ENCODE measurements at regions not wholly inside any gene's neighbourhood (a gene's known extent, or its start where the extent isn't known, plus 50 kb on each side); places are given as distances from the start of the nearest gene placed in this dataset.
"Not testable (repeated sequence)": the region's sequence is repeated elsewhere in the genome, so short reads cannot be mapped to it uniquely, and the experiment has no call there.

DNA sequence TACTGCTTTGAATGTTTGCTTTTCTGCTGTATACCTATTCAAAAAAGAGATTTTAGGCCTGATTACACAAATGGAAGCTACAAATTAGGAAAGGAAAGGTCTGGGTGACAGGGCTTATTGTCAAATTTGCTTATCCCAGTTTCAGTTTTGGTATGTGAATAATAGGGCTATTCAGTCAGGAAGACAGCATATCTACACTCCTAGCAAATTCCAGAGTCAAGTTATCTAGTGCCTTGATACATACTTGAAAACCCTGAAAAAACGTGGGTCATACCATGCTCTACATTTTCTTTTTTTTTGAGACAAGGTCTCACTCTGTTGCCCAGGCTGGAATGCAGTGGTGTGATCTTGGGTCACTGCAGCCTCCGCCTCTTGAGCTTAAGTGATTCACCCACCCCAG lies 59.2 kb upstream of the CCDC180 start:
- H3K27ac ChIP-seq; H3K36me3 ChIP-seq; intact Hi-C loops (cut with DNase I; ENCODE audit: low total_unique reads); H3K27me3 ChIP-seq; H3K4me3 ChIP-seq; DNase-seq; in situ Hi-C loops (cut with MboI; ENCODE audit: low pct_ligation_motif_present in 1 of 4, low pct_unique_long_range_greater_than_20kb in 1 of 4, low sequenced_read_pairs in 3 of 4); H3K9me3 ChIP-seq; H3K4me1 ChIP-seq: not testable (repeated sequence)
- 69 to 86% methylated on average over 2 of the region's 2 CpGs for WGBS, 2 donors (ENCODE audit: low coverage in 1 of 2)

DNA sequence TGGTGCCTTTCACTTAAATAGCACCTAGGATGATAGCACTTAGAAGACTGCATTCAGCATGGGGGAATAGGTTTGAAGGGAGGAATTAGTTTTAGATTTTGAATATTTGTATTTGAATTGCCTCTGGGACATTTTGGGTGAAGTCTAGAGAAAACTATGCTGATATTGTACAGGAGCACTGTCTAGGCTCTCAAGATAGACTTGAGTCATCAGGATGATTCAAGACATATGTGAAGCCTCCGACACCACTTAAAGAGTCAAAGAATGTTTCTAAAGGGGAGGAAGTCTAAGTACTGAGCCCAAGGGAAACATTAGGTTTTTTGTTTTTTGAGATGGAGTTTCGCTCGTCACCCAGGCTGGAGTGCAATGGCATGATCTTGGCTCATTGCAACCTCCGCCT lies 63.9 kb upstream of the CCDC180 start:
- in situ Hi-C loops (cut with MboI; ENCODE audit: low pct_ligation_motif_present in 1 of 4, low pct_unique_long_range_greater_than_20kb in 1 of 4, low sequenced_read_pairs in 3 of 4): no loop called here
- no peak for DNase-seq
- peaks cover 6 to 11% (median 7%) of the 10 kb centered on the region in 4 donors for H3K4me1 ChIP-seq
- no peak overlapping the region for H3K27ac ChIP-seq
- WGBS, 2 donors (ENCODE audit: low coverage in 1 of 2): 89 to 90% methylated on average over 1 to 4 of the region's 4 CpGs
- TF ChIP-seq EP300 (IDR thresholded peaks at IDR 0.05; ENCODE audit: low read depth) (no peak), POLR2A (IDR thresholded peaks at IDR 0.05) (no peak), POLR2AphosphoS5 (IDR thresholded peaks at IDR 0.05) (no peak)
- H3K27me3 ChIP-seq: no peaks in the 10 kb centered on the region
- intact Hi-C loops (cut with DNase I; ENCODE audit: low total_unique reads): no loop called here
- no peaks in the 10 kb centered on the region for H3K36me3 ChIP-seq
- H3K4me3 ChIP-seq: no peak overlapping the region
- no peaks in the 10 kb centered on the region for H3K9me3 ChIP-seq

DNA sequence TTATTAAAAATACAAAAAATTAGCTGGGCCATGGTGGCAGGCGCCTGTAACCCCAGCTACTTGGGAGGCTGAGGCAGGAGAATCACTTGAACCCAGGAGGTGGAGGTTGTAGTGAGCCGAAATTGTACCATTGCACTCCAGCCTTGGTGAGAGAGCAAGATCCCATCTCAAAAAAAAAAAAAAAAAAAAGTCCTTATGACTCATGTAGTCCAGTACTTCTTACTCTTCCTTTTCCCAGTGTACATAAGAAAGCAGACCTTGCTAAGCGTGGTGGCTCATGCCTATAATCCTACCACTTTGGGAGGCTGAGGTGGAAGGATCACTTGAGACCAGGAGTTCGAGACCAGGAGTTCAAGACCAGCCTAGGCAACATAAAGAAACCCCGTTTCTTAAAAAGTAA lies 66.0 kb upstream of the CCDC180 start:
- H3K27me3 ChIP-seq; DNase-seq; H3K27ac ChIP-seq; H3K4me3 ChIP-seq; intact Hi-C loops (cut with DNase I; ENCODE audit: low total_unique reads); in situ Hi-C loops (cut with MboI; ENCODE audit: low pct_ligation_motif_present in 1 of 4, low pct_unique_long_range_greater_than_20kb in 1 of 4, low sequenced_read_pairs in 3 of 4); H3K36me3 ChIP-seq; H3K9me3 ChIP-seq: not testable (repeated sequence)
- H3K4me1 ChIP-seq: peaks cover 6 to 17% (median 8%) of the 10 kb centered on the region in 4 donors
- WGBS, 2 donors (ENCODE audit: low coverage in 1 of 2): 86 to 87% methylated on average over 4 to 5 of the region's 5 CpGs

DNA sequence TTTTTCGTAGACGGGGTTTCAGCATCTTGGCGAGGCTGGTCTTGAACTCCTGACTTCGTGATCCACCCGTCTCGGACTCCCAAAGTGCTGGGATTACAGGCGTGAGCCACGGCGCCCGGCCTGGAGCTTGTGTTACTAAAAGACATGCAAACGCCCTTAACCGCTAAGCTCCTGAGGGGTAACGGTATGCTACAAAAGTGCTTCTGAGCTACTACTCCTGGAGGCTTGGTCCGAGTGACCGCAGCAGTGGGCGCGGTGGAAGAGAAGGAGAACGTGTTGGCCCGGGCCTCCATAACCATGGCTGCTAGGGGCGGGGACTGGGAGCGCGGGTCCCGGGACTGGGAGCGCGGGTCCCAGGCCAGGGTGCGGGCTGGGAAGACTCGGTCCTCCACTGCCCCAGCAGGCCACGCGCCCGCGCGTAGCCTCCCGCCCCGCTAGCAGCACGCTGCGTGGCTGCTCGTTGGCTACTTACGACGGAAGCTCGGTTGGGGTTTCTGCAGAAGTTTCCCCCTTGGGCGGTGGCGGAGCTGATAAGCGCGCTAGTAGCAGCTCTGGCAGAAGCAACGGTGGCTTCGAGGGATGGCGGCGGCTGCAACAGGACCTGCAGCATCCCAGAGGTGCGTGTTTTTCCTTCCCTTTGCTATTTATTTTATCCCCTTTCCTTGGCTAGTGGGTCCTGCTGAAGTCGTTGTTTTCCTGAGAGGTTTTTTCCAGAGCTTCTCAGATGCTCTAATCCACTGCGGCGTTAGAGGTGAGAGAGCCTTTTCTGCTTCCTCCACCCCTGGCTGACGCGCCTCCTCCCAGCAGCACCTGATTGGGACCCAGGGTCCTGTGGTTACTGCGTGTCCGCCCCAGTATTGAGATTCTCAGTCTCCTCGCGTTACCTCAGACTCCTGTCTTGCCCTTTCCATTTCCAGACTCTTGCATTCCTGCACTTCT lies 69.2 kb upstream of the CCDC180 start:
- DNase-seq: peak; percentile 81
- H3K36me3 ChIP-seq: no peaks in the 10 kb centered on the region
- H3K9me3 ChIP-seq: no peaks in the 10 kb centered on the region
- 0 to 15% methylated on average over 2 to 37 of the region's 58 CpGs for WGBS, 2 donors (ENCODE audit: low coverage in 1 of 2)
- intact Hi-C loops (cut with DNase I; ENCODE audit: low total_unique reads) (no loop called here), in situ Hi-C loops (cut with MboI; ENCODE audit: low pct_ligation_motif_present in 1 of 4, low pct_unique_long_range_greater_than_20kb in 1 of 4, low sequenced_read_pairs in 3 of 4) (no loop called here)
- peak overlapping the region; percentile 47 to 72 (median 57) for H3K4me3 ChIP-seq
- H3K27ac ChIP-seq: peak overlapping the region; percentile 77 to 88 (median 85)
- TF ChIP-seq POLR2AphosphoS5 (IDR thresholded peaks at IDR 0.05): peak; percentile 32 to 44 (median 40)
- no peak for TF ChIP-seq EP300 (IDR thresholded peaks at IDR 0.05; ENCODE audit: low read depth)
- TF ChIP-seq CTCF (IDR thresholded peaks at IDR 0.05): no peak
- peak; percentile 60 for TF ChIP-seq POLR2A (IDR thresholded peaks at IDR 0.05)
- H3K4me1 ChIP-seq: peaks cover 6 to 17% (median 8%) of the 10 kb centered on the region in 4 donors
- no peaks in the 10 kb centered on the region for H3K27me3 ChIP-seq

GRCh38 chr9:97237311-97237786 lies 70.1 kb upstream of the CCDC180 start:
- H3K4me1 ChIP-seq: peaks cover 6 to 17% (median 8%) of the 10 kb centered on the region in 4 donors
- no peaks in the 10 kb centered on the region for H3K27me3 ChIP-seq
- no peaks in the 10 kb centered on the region for H3K36me3 ChIP-seq
- intact Hi-C loops (cut with DNase I; ENCODE audit: low total_unique reads): no loop called here
- in situ Hi-C loops (cut with MboI; ENCODE audit: low pct_ligation_motif_present in 1 of 4, low pct_unique_long_range_greater_than_20kb in 1 of 4, low sequenced_read_pairs in 3 of 4): no loop called here
- TF ChIP-seq EP300 (IDR thresholded peaks at IDR 0.05; ENCODE audit: low read depth): no peak
- no peak for TF ChIP-seq POLR2AphosphoS5 (IDR thresholded peaks at IDR 0.05)
- no peak for TF ChIP-seq POLR2A (IDR thresholded peaks at IDR 0.05)
- TF ChIP-seq CTCF (IDR thresholded peaks at IDR 0.05): no peak
- 40 to 87% methylated on average over 3 to 23 of the region's 23 CpGs for WGBS, 2 donors (ENCODE audit: low coverage in 1 of 2)
- H3K9me3 ChIP-seq: no peaks in the 10 kb centered on the region
- DNase-seq: no peak
- H3K27ac ChIP-seq: peak overlapping the region in 3 of 4 donors; percentile 77 to 88 (median 85)
- H3K4me3 ChIP-seq: peak overlapping the region in 3 of 4 donors; percentile 47 to 64 (median 50)

GRCh38 chr9:97233009-97233400 lies 74.5 kb upstream of the CCDC180 start:
- H3K27ac ChIP-seq; H3K9me3 ChIP-seq; H3K4me3 ChIP-seq; in situ Hi-C loops (cut with MboI; ENCODE audit: low pct_ligation_motif_present in 1 of 4, low pct_unique_long_range_greater_than_20kb in 1 of 4, low sequenced_read_pairs in 3 of 4); DNase-seq; H3K27me3 ChIP-seq; H3K4me1 ChIP-seq; H3K36me3 ChIP-seq; intact Hi-C loops (cut with DNase I; ENCODE audit: low total_unique reads): not testable (repeated sequence)
- 92 to 100% methylated on average over 1 to 2 of the region's 2 CpGs for WGBS, 2 donors (ENCODE audit: low coverage in 1 of 2)

- 71 to 83% methylated on average over 9 to 13 of the region's 13 CpGs for WGBS, 2 donors (ENCODE audit: low coverage in 1 of 2)
- H3K4me1 ChIP-seq; intact Hi-C loops (cut with DNase I; ENCODE audit: low total_unique reads); H3K27me3 ChIP-seq; in situ Hi-C loops (cut with MboI; ENCODE audit: low pct_ligation_motif_present in 1 of 4, low pct_unique_long_range_greater_than_20kb in 1 of 4, low sequenced_read_pairs in 3 of 4); H3K36me3 ChIP-seq; H3K9me3 ChIP-seq; H3K4me3 ChIP-seq; DNase-seq; H3K27ac ChIP-seq: not testable (repeated sequence)
Observed at GRCh38 chr9:97232060-97233008, 75.1 kb upstream of the CCDC180 start.

All from transverse colon (tissue), 4 donors.